Liver (tissue), 3 donors: ENCODE measurements at regions not wholly inside any gene's neighbourhood (a gene's known extent, or its start where the extent isn't known, plus 50 kb on each side); places are given as distances from the start of the nearest gene placed in this dataset.

Experiments
- EGR1 ChIP-seq, 2 donors: IDR thresholded peaks; 2 replicates each; pipeline ENCODE4 v1.6.1; 2016 to 2018; ENCODE audit warnings: antibody characterized with exemption in 2 of 2, low read depth in 2 of 2
- FOXA1 ChIP-seq: IDR thresholded peaks from 2 replicates; pipeline ENCODE4 v1.6.1; 2016; ENCODE audit warnings: antibody characterized with exemption
- HNF4A ChIP-seq, 2 donors: conservative IDR thresholded peaks; 2 replicates each; pipeline ENCODE4 v1.6.1; 2016; ENCODE audit warnings: antibody characterized with exemption in 2 of 2, mild to moderate bottlenecking in 2 of 2
- HNF4G ChIP-seq: IDR thresholded peaks from 2 replicates; pipeline ENCODE4 v1.6.1; 2016; ENCODE audit warnings: antibody characterized with exemption
- RAD21 ChIP-seq, 2 donors: IDR thresholded peaks; 2 replicates each; pipeline ENCODE4 v1.6.1; 2016; ENCODE audit warnings: antibody characterized with exemption in 2 of 2, mild to moderate bottlenecking in 2 of 2
- SP1 ChIP-seq: IDR thresholded peaks from 2 replicates; pipeline ENCODE4 v1.6.1; 2018; ENCODE audit warnings: antibody characterized with exemption, mild to moderate bottlenecking
- TAF1 ChIP-seq: conservative IDR thresholded peaks from 2 replicates; pipeline ENCODE4 v1.6.1; 2016; ENCODE audit warnings: antibody characterized with exemption, mild to moderate bottlenecking
- YY1 ChIP-seq: IDR thresholded peaks from 2 replicates; pipeline ENCODE4 v1.6.1; 2016; ENCODE audit warnings: antibody characterized with exemption, mild to moderate bottlenecking
- TF ChIP-seq, protein P1 (sequence below): fragments of 150-350 bp; IDR thresholded peaks from 2 replicates; pipeline ENCODE4 v1.5.1; 2017; ENCODE audit warnings: improper control_type of control experiment, low read depth, low read length; ENCODE audit not compliant: missing input control
- TF ChIP-seq, protein P2 (sequence below): IDR thresholded peaks from 2 replicates; pipeline ENCODE4 v1.6.1; 2016; ENCODE audit warnings: antibody characterized with exemption, mild to moderate bottlenecking
- TF ChIP-seq, protein P3 (sequence below): IDR thresholded peaks from 2 replicates; pipeline ENCODE4 v1.6.1; 2016; ENCODE audit warnings: antibody characterized with exemption
- donor health status: healthy.
- donor health status: healthy.

- TF ChIP-seq, protein P1, sequence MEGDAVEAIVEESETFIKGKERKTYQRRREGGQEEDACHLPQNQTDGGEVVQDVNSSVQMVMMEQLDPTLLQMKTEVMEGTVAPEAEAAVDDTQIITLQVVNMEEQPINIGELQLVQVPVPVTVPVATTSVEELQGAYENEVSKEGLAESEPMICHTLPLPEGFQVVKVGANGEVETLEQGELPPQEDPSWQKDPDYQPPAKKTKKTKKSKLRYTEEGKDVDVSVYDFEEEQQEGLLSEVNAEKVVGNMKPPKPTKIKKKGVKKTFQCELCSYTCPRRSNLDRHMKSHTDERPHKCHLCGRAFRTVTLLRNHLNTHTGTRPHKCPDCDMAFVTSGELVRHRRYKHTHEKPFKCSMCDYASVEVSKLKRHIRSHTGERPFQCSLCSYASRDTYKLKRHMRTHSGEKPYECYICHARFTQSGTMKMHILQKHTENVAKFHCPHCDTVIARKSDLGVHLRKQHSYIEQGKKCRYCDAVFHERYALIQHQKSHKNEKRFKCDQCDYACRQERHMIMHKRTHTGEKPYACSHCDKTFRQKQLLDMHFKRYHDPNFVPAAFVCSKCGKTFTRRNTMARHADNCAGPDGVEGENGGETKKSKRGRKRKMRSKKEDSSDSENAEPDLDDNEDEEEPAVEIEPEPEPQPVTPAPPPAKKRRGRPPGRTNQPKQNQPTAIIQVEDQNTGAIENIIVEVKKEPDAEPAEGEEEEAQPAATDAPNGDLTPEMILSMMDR: no peak
- TF ChIP-seq RAD21 (IDR thresholded peaks at IDR 0.05): no peak
- no peak for TF ChIP-seq YY1
- TF ChIP-seq SP1: no peak
- no peak for TF ChIP-seq FOXA1
- no peak for TF ChIP-seq EGR1 (IDR thresholded peaks at IDR 0.05; ENCODE audit: low read depth in 2 of 2)
- no peak for TF ChIP-seq HNF4A (conservative IDR thresholded peaks at IDR 0.05)
- no peak for TF ChIP-seq HNF4G
- TF ChIP-seq, protein P2, sequence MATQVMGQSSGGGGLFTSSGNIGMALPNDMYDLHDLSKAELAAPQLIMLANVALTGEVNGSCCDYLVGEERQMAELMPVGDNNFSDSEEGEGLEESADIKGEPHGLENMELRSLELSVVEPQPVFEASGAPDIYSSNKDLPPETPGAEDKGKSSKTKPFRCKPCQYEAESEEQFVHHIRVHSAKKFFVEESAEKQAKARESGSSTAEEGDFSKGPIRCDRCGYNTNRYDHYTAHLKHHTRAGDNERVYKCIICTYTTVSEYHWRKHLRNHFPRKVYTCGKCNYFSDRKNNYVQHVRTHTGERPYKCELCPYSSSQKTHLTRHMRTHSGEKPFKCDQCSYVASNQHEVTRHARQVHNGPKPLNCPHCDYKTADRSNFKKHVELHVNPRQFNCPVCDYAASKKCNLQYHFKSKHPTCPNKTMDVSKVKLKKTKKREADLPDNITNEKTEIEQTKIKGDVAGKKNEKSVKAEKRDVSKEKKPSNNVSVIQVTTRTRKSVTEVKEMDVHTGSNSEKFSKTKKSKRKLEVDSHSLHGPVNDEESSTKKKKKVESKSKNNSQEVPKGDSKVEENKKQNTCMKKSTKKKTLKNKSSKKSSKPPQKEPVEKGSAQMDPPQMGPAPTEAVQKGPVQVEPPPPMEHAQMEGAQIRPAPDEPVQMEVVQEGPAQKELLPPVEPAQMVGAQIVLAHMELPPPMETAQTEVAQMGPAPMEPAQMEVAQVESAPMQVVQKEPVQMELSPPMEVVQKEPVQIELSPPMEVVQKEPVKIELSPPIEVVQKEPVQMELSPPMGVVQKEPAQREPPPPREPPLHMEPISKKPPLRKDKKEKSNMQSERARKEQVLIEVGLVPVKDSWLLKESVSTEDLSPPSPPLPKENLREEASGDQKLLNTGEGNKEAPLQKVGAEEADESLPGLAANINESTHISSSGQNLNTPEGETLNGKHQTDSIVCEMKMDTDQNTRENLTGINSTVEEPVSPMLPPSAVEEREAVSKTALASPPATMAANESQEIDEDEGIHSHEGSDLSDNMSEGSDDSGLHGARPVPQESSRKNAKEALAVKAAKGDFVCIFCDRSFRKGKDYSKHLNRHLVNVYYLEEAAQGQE: no peak
- TF ChIP-seq, protein P3, sequence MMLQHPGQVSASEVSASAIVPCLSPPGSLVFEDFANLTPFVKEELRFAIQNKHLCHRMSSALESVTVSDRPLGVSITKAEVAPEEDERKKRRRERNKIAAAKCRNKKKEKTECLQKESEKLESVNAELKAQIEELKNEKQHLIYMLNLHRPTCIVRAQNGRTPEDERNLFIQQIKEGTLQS: no peak
- no peak for TF ChIP-seq TAF1
Observed at GRCh38 chr3:55170444-55170843, 242.6 kb upstream of the LRTM1 start.
